ENCODE measurements at regions not wholly inside any gene's neighbourhood (a gene's known extent, or its start where the extent isn't known, plus 50 kb on each side); places are given as distances from the start of the nearest gene placed in this dataset.

DNA sequence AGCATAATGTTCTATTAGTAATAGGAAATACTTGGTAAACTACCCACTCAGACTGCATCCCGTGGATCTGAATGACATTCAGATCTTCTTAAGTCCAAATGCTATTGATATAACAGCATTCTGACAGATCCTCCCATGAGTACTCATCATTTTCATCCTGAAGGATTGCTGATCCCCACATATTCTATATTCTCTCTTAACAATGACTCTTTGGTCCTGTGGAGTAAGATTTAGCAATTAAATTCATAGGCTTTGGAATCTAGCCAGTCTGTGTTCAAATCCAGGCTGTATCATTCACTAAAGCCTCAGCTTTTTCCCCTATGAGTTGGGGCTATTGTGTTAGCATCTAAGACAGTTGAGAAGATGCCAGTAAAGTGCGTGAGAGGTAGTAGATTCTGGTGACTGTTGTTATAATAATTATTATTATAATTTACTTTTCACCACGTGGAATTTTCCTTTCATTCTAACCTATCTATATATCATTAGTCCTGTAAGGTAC lies 591.3 kb upstream of the SYT4 start:
- WGBS: 53% methylated on average over 3 of the region's 3 CpGs
- peaks cover 7 to 17% (median 11%) of the 10 kb centered on the region in 4 donors for H3K4me1 ChIP-seq
- DNase-seq (ENCODE audit: extremely low spot score): no peak
- no peaks in the 10 kb centered on the region for H3K27me3 ChIP-seq
- H3K36me3 ChIP-seq: no peaks in the 10 kb centered on the region
- TF ChIP-seq POLR2AphosphoS5 (IDR thresholded peaks at IDR 0.05) (no peak), EP300 (IDR thresholded peaks at IDR 0.05) (no peak), POLR2A (IDR thresholded peaks at IDR 0.05; ENCODE audit: low read depth) (no peak)
- TF ChIP-seq, protein P1, sequence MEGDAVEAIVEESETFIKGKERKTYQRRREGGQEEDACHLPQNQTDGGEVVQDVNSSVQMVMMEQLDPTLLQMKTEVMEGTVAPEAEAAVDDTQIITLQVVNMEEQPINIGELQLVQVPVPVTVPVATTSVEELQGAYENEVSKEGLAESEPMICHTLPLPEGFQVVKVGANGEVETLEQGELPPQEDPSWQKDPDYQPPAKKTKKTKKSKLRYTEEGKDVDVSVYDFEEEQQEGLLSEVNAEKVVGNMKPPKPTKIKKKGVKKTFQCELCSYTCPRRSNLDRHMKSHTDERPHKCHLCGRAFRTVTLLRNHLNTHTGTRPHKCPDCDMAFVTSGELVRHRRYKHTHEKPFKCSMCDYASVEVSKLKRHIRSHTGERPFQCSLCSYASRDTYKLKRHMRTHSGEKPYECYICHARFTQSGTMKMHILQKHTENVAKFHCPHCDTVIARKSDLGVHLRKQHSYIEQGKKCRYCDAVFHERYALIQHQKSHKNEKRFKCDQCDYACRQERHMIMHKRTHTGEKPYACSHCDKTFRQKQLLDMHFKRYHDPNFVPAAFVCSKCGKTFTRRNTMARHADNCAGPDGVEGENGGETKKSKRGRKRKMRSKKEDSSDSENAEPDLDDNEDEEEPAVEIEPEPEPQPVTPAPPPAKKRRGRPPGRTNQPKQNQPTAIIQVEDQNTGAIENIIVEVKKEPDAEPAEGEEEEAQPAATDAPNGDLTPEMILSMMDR (IDR thresholded peaks at IDR 0.05): no peak
- H3K9me3 ChIP-seq: no peaks in the 10 kb centered on the region
- H3K4me3 ChIP-seq: no peak overlapping the region
- intact Hi-C loops (cut with DNase I): no loop called here
- no peak overlapping the region for H3K27ac ChIP-seq (replicated peaks in 1 of 4)

DNA sequence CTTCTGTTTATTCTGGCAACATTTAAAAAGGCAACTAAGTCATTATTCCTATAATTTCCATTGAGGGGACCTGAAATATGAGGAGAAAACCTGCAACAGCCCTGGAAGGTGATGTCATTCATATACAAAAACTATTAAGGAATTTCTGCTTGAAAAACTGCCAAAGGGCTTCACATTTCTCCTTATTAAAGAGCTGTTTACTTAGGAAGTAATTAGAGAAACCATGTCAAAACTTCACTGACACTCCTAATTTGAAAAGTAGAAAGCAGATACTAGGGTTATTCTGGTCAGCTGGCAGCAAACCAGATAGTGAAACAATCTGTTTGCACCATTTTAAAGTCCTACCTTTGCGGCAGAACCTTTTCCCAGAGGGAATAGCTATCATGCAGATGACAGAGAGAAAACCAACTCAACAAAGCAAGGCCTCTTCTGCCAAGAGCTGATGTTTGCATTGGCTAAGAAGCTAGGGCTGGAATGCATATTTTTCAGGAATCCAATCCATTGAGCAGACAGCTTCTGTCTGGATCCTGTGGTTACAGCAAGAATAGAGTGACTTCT lies 592.2 kb upstream of the SYT4 start:
- Histone ChIP-seq H3K4me3 (no peak overlapping the region), H3K27me3 (no peaks in the 10 kb centered on the region), H3K4me1 (peaks cover 7 to 17% (median 11%) of the 10 kb centered on the region in 4 donors), H3K27ac (replicated peaks in 1 of 4) (no peak overlapping the region), H3K36me3 (no peaks in the 10 kb centered on the region), H3K9me3 (no peaks in the 10 kb centered on the region)
- intact Hi-C loops (cut with DNase I): no loop called here
- TF ChIP-seq, protein P1 (IDR thresholded peaks at IDR 0.05): no peak
- TF ChIP-seq POLR2AphosphoS5 (IDR thresholded peaks at IDR 0.05) (no peak), EP300 (IDR thresholded peaks at IDR 0.05) (no peak), POLR2A (IDR thresholded peaks at IDR 0.05; ENCODE audit: low read depth) (no peak)
- WGBS: 12% methylated on average over 1 of the region's 1 CpG
- DNase-seq (ENCODE audit: extremely low spot score): no peak

DNA sequence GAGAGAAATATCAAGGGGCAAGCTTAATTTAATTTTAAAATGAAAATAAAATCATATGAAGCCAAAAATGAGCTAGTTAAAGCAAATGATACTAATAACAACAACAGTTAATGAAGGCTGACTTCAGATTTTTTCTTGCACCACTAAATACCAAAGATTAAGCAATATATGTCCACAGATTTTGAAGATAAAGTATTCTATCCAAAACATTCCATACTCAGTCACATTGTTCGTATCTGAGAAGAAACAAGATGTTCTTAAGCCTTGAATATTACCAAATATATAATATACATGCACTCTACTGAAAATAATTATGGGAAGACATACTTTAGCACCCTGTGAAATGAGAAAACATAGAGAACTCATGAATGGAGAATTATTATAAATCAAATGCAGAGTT lies 593.3 kb upstream of the SYT4 start:
- Histone ChIP-seq H3K4me1 (peaks cover 7 to 17% (median 11%) of the 10 kb centered on the region in 4 donors), H3K36me3 (no peaks in the 10 kb centered on the region), H3K4me3 (no peak overlapping the region), H3K27me3 (no peaks in the 10 kb centered on the region), H3K9me3 (no peaks in the 10 kb centered on the region), H3K27ac (replicated peaks in 1 of 4) (no peak overlapping the region)
- WGBS: 87% methylated on average over 1 of the region's 1 CpG
- DNase-seq (ENCODE audit: extremely low spot score): no peak
- intact Hi-C loops (cut with DNase I): no loop called here
- TF ChIP-seq POLR2AphosphoS5 (IDR thresholded peaks at IDR 0.05): no peak
- no peak for TF ChIP-seq POLR2A (IDR thresholded peaks at IDR 0.05; ENCODE audit: low read depth)
- no peak for TF ChIP-seq EP300 (IDR thresholded peaks at IDR 0.05)
- TF ChIP-seq, protein P1 (IDR thresholded peaks at IDR 0.05): no peak

DNA sequence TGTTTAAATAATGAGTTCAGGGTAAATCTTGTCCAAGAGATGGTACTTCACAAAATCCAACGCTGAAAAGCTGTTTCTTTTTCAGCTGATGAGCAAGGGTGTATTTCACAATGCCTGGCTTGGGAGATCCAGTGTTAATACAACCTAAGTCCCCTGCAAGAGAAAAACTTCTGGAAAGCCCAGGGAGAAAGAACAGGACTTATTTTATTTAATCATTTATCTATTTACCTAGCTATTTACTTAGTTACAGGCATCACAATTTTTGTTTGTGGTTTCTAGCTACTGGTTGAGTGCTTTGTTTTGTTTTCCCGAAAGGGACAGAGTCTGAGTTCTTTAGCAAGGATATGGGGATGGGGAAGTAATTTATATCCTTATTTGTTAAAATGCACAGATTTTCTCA lies 598.2 kb upstream of the SYT4 start:
- no peak for DNase-seq (ENCODE audit: extremely low spot score)
- H3K27ac ChIP-seq (replicated peaks in 1 of 4): no peak overlapping the region
- no peak for TF ChIP-seq POLR2AphosphoS5 (IDR thresholded peaks at IDR 0.05)
- TF ChIP-seq EP300 (IDR thresholded peaks at IDR 0.05): no peak
- no peak for TF ChIP-seq POLR2A (IDR thresholded peaks at IDR 0.05; ENCODE audit: low read depth)
- TF ChIP-seq, protein P1 (IDR thresholded peaks at IDR 0.05): no peak
- H3K4me1 ChIP-seq: peaks cover 0 to 10% (median 0%) of the 10 kb centered on the region in 4 donors
- no peaks in the 10 kb centered on the region for H3K27me3 ChIP-seq
- no peaks in the 10 kb centered on the region for H3K9me3 ChIP-seq
- intact Hi-C loops (cut with DNase I): no loop called here
- H3K4me3 ChIP-seq: no peak overlapping the region
- 72% methylated on average over 2 of the region's 2 CpGs for WGBS
- H3K36me3 ChIP-seq: no peaks in the 10 kb centered on the region

DNA sequence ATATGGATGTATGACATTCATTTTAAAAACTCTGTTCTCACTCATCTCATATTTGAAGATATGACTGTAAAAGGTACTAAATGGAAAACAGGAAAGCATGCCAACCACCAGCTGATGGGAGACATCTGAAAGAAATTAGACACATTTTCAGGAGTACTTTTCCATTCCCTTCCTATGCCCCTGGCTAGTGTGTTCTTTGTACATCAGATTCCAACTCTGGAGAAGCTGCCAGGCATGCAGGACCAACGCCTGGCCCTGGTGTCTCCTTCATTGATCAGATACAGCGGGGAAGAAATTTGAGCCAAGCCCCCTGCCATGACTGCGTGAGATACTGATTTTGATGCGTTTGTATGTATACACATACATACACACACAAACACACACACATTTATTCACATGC lies 599.0 kb upstream of the SYT4 start:
- Histone ChIP-seq H3K36me3 (no peaks in the 10 kb centered on the region), H3K4me3 (no peak overlapping the region), H3K4me1 (peaks cover 0 to 10% (median 0%) of the 10 kb centered on the region in 4 donors), H3K9me3 (no peaks in the 10 kb centered on the region), H3K27ac (replicated peaks in 1 of 4) (no peak overlapping the region), H3K27me3 (no peaks in the 10 kb centered on the region)
- TF ChIP-seq POLR2AphosphoS5 (IDR thresholded peaks at IDR 0.05) (no peak), POLR2A (IDR thresholded peaks at IDR 0.05; ENCODE audit: low read depth) (no peak), EP300 (IDR thresholded peaks at IDR 0.05) (no peak)
- TF ChIP-seq, protein P1 (IDR thresholded peaks at IDR 0.05): no peak
- no peak for DNase-seq (ENCODE audit: extremely low spot score)
- WGBS: 59% methylated on average over 4 of the region's 4 CpGs
- intact Hi-C loops (cut with DNase I): no loop called here
